BJ (cell line): ENCODE measurements at regions not wholly inside any gene's neighbourhood (a gene's known extent, or its start where the extent isn't known, plus 50 kb on each side); places are given as distances from the start of the nearest gene placed in this dataset.

Source experiments
- CTCF ChIA-PET: fragments of 350-600 bp; formaldehyde crosslinking; extraction: SDS; loops from one replicate; lab custom pipeline; 2021; ENCODE audit warnings: antibody characterized with exemption, inconsistent platforms; lab: Yijun Ruan, JAX
- POLR2A ChIA-PET: fragments of 300-600 bp; sonication (Branson Sonifier 250); formaldehyde crosslinking; extraction: SDS; loops from one replicate; lab custom pipeline; 2021; ENCODE audit warnings: antibody characterized with exemption; lab: Charles Lee
- DNase-seq: peaks from one replicate; pipeline ENCODE4 v3.0.0-alpha.2; 2011; ENCODE audit warnings: low read depth
- H3K27me3 ChIP-seq: 2 replicates; pipeline ENCODE4 v1.6.0; 2011; ENCODE audit warnings: low read length; ENCODE audit not compliant: control insufficient read depth, insufficient read depth
- H3K36me3 ChIP-seq: 2 replicates; pipeline ENCODE4 v1.5.1; 2011; ENCODE audit warnings: low read length; ENCODE audit not compliant: control insufficient read depth, insufficient read depth
- H3K4me3 ChIP-seq: 2 replicates; pipeline ENCODE4 v1.5.1; 2011; ENCODE audit warnings: low read depth, mild to moderate bottlenecking, control low read depth, low read length
- CTCF ChIP-seq: IDR thresholded peaks from 2 replicates; pipeline ENCODE4 v1.5.1; 2011; ENCODE audit warnings: low read depth, mild to moderate bottlenecking, control low read depth, inconsistent platforms, low read length, moderate library complexity; ENCODE audit not compliant: insufficient read depth

DNA sequence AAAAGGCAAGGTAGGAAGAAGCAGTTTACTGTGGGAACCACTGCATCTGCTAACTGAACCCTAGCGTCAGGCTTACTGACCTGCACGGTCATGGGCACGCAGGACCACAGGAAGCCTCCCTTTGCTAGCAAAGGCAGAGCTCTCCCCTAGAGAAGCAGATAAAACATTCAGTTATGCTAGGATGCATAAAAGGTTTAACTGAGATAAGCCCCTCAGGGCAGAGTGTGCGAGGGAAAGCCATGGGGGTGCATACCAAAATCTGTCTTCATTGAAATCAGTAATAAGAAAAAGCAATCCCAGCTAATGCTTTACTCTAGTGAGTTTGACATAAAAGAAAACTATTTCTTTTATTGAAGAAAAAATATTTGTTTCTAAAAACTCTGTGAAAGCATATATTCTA is 2403.7 kb upstream of the C9orf72 start:
- ChIA-PET CTCF (no interaction called here), POLR2A (no interaction called here)
- H3K4me3 ChIP-seq: no peak overlapping the region
- H3K36me3 ChIP-seq: no peaks in the 10 kb centered on the region
- no peaks in the 10 kb centered on the region for H3K27me3 ChIP-seq
- no peak for TF ChIP-seq CTCF
- DNase-seq: no peak

- TF ChIP-seq CTCF: no peak
- Histone ChIP-seq H3K27me3 (no peaks in the 10 kb centered on the region), H3K36me3 (no peaks in the 10 kb centered on the region), H3K4me3 (no peak overlapping the region)
- ChIA-PET CTCF (no interaction called here), POLR2A (no interaction called here)
- DNase-seq: no peak
Observed at GRCh38 chr9:29981013-29981412, 2403.4 kb upstream of the ACO1 start.

- CTCF ChIA-PET: no interaction called here
- DNase-seq: no peak
- POLR2A ChIA-PET: no interaction called here
- TF ChIP-seq CTCF: no peak
- no peaks in the 10 kb centered on the region for H3K27me3 ChIP-seq
- H3K36me3 ChIP-seq: no peaks in the 10 kb centered on the region
- no peak overlapping the region for H3K4me3 ChIP-seq
Observed at GRCh38 chr9:29999645-30000044, 2384.8 kb upstream of the ACO1 start.

GRCh38 chr9:30010691-30011090 is 2373.8 kb upstream of the ACO1 start:
- Histone ChIP-seq H3K36me3 (no peaks in the 10 kb centered on the region), H3K4me3 (no peak overlapping the region), H3K27me3 (no peaks in the 10 kb centered on the region)
- ChIA-PET POLR2A (no interaction called here), CTCF (interaction anchor here (0.6 kb wide), 1 partner anchor 223 kb away, joined by 3 read pairs; no protein-coding TSS in a partner anchor)
- no peak for TF ChIP-seq CTCF
- DNase-seq: no peak

DNA sequence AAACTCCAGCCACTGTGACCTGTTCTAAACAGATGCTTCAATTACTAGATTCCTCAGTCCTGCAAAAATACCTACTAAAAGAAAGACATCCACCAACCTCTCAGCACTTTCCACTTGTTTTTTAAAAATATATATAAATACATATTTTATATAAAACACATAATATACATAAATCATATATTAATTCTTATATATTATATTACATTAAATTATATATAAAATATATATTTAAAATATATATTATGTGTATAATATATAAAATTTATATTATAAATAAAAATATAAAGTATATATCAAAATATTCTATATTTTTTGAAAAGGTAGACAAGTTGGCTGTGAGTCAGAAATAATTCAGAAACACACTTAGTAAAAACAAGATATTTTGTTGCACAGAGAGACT is 2371.8 kb upstream of the ACO1 start:
- Histone ChIP-seq H3K36me3 (no peaks in the 10 kb centered on the region), H3K27me3 (no peaks in the 10 kb centered on the region), H3K4me3 (no peak overlapping the region)
- TF ChIP-seq CTCF: no peak
- ChIA-PET CTCF (no interaction called here), POLR2A (no interaction called here)
- no peak for DNase-seq
